Neural cell (in vitro differentiated cells): ENCODE measurements at regions not wholly inside any gene's neighbourhood (a gene's known extent, or its start where the extent isn't known, plus 50 kb on each side); places are given as distances from the start of the nearest gene placed in this dataset.

Source experiments
- H2AFZ ChIP-seq: fragments of 200-600, 300-800 bp; sonication (generic), shearing (Covaris generic); 2 replicates; pipeline ENCODE4 v1.6.0; 2014; ENCODE audit warnings: low read depth, mild to moderate bottlenecking, antibody characterized with exemption, low read length, moderate library complexity
- H3F3A ChIP-seq: fragments of 200-600 bp; shearing (Covaris generic); 2 replicates; pipeline ENCODE4 v1.6.1; 2016; ENCODE audit warnings: mild to moderate bottlenecking, moderate library complexity, mixed read lengths, antibody characterized with exemption, low read length; ENCODE audit not compliant: insufficient read depth, poor library complexity, severe bottlenecking
- H3K27ac ChIP-seq: fragments of 200-600, 300-800 bp; sonication (generic), shearing (Covaris generic); 2 replicates; pipeline ENCODE4 v1.5.1; 2014; ENCODE audit warnings: mild to moderate bottlenecking, low read length, moderate library complexity
- H3K27me3 ChIP-seq: fragments of 300-800, 200-600 bp; sonication (generic), shearing (Covaris generic); 2 replicates; pipeline ENCODE4 v1.6.0; 2014; ENCODE audit warnings: mild to moderate bottlenecking, low read depth, low read length, moderate library complexity; ENCODE audit not compliant: insufficient read depth
- H3K36me3 ChIP-seq: fragments of 300-800, 200-600 bp; sonication (generic), shearing (Covaris generic); 2 replicates; pipeline ENCODE4 v1.5.1; 2014; ENCODE audit warnings: mild to moderate bottlenecking, antibody characterized with exemption, low read length, moderate library complexity; ENCODE audit not compliant: insufficient read depth
- H3K4me2 ChIP-seq: fragments of 300-800, 200-600 bp; sonication (generic), shearing (Covaris generic); 2 replicates; pipeline ENCODE4 v1.6.0; 2014; ENCODE audit warnings: mild to moderate bottlenecking, low read length
- H3K4me3 ChIP-seq: fragments of 300-800, 200-600 bp; sonication (generic), shearing (Covaris generic); 2 replicates; pipeline ENCODE4 v1.5.1; 2014; ENCODE audit warnings: mild to moderate bottlenecking, low read length, moderate library complexity
- H3K79me2 ChIP-seq: fragments of 200-600 bp; shearing (Covaris generic); replicated peaks from 2 replicates; pipeline ENCODE4 v1.6.0; 2014; ENCODE audit warnings: mild to moderate bottlenecking, low read length, moderate library complexity; ENCODE audit not compliant: insufficient read depth
- H3K9ac ChIP-seq: fragments of 300-800, 200-600 bp; sonication (generic), shearing (Covaris generic); 2 replicates; pipeline ENCODE4 v1.6.1; 2016; ENCODE audit warnings: mild to moderate bottlenecking, low read length, mixed read lengths
- H3K9me2 ChIP-seq: fragments of 200-600 bp; shearing (Covaris generic); 2 replicates; pipeline ENCODE4 v1.6.1; 2016; ENCODE audit warnings: mild to moderate bottlenecking, low read length, mixed read lengths; ENCODE audit not compliant: insufficient read depth
- H3K9me3 ChIP-seq: fragments of 200-600, 300-800 bp; sonication (generic), shearing (Covaris generic); 2 replicates; pipeline ENCODE4 v1.6.1; 2016; ENCODE audit warnings: mild to moderate bottlenecking, mixed run types, low read length, moderate library complexity, mixed read lengths
- H4K20me1 ChIP-seq: fragments of 200-600 bp; shearing (Covaris generic); 2 replicates; pipeline ENCODE4 v1.6.1; 2016; ENCODE audit warnings: mild to moderate bottlenecking, mixed run types; ENCODE audit not compliant: insufficient read depth
- CTCF ChIP-seq: fragments of 450-650 bp; IDR thresholded peaks from 2 replicates; pipeline ENCODE4 v1.5.1; 2014; ENCODE audit warnings: antibody characterized with exemption, mild to moderate bottlenecking, moderate library complexity; ENCODE audit not compliant: poor library complexity, severe bottlenecking
- EP300 ChIP-seq: fragments of 450-650 bp; conservative IDR thresholded peaks from 2 replicates; pipeline ENCODE4 v1.6.1; 2014; ENCODE audit warnings: antibody characterized with exemption, mild to moderate bottlenecking, moderate library complexity; ENCODE audit not compliant: poor library complexity, severe bottlenecking
- EZH2 ChIP-seq: fragments of 200-600, 300-800 bp; shearing (Covaris generic), sonication (generic); IDR thresholded peaks from 2 replicates; pipeline ENCODE4 v1.6.1; 2014; ENCODE audit warnings: antibody characterized with exemption, low read length, borderline replicate concordance, mild to moderate bottlenecking; ENCODE audit not compliant: insufficient read depth, poor library complexity, severe bottlenecking
- MXI1 ChIP-seq: fragments of 450-650 bp; conservative IDR thresholded peaks from 2 replicates; pipeline ENCODE4 v1.6.1; 2014; ENCODE audit warnings: antibody characterized with exemption, mild to moderate bottlenecking; ENCODE audit not compliant: poor library complexity, severe bottlenecking
- POLR2AphosphoS5 ChIP-seq: IDR thresholded peaks from 2 replicates; pipeline ENCODE4 v1.6.1; 2012
- RAD21 ChIP-seq: fragments of 450-650 bp; conservative IDR thresholded peaks from 2 replicates; pipeline ENCODE4 v1.6.1; 2014; ENCODE audit warnings: antibody characterized with exemption, mild to moderate bottlenecking, moderate library complexity
- REST ChIP-seq: IDR thresholded peaks from 2 replicates; pipeline ENCODE4 v1.6.1; 2012; ENCODE audit warnings: borderline replicate concordance
- SMC3 ChIP-seq: fragments of 450-650 bp; conservative IDR thresholded peaks from 2 replicates; pipeline ENCODE4 v1.6.1; 2014; ENCODE audit warnings: antibody characterized with exemption, mild to moderate bottlenecking, moderate library complexity; ENCODE audit not compliant: poor library complexity
- TAF1 ChIP-seq: IDR thresholded peaks from 2 replicates; pipeline ENCODE4 v1.6.1; 2012; ENCODE audit warnings: low read depth

GRCh38 chr13:31042049-31042448, 109.6 kb downstream of the TEX26 start:
- TF ChIP-seq RAD21 (no peak), POLR2AphosphoS5 (no peak), SMC3 (no peak), MXI1 (no peak), EP300 (no peak), CTCF (no peak), EZH2 (no peak), REST (no peak), TAF1 (no peak)
- no peaks in the 10 kb centered on the region for H4K20me1 ChIP-seq
- H2AFZ ChIP-seq: no peak overlapping the region
- no peak overlapping the region for H3K9ac ChIP-seq
- no peaks in the 10 kb centered on the region for H3K36me3 ChIP-seq
- H3K9me3 ChIP-seq: no peaks in the 10 kb centered on the region
- H3K27me3 ChIP-seq: no peaks in the 10 kb centered on the region
- H3K4me3 ChIP-seq: no peak overlapping the region
- H3K4me2 ChIP-seq: no peak overlapping the region
- no peaks in the 10 kb centered on the region for H3F3A ChIP-seq
- no peaks in the 10 kb centered on the region for H3K9me2 ChIP-seq
- H3K79me2 ChIP-seq: no peaks in the 10 kb centered on the region
- no peak overlapping the region for H3K27ac ChIP-seq

GRCh38 chr13:31038834-31039552, 106.5 kb downstream of the TEX26 start:
- no peaks in the 10 kb centered on the region for H3K79me2 ChIP-seq
- no peaks in the 10 kb centered on the region for H3F3A ChIP-seq
- H3K4me2 ChIP-seq: no peak overlapping the region
- H3K4me3 ChIP-seq: no peak overlapping the region
- H2AFZ ChIP-seq: no peak overlapping the region
- H3K27me3 ChIP-seq: no peaks in the 10 kb centered on the region
- TF ChIP-seq EZH2 (no peak), CTCF (no peak), REST (no peak), EP300 (no peak), MXI1 (no peak), RAD21 (no peak), TAF1 (no peak), POLR2AphosphoS5 (no peak), SMC3 (no peak)
- no peaks in the 10 kb centered on the region for H3K9me2 ChIP-seq
- H4K20me1 ChIP-seq: no peaks in the 10 kb centered on the region
- H3K9me3 ChIP-seq: no peaks in the 10 kb centered on the region
- no peaks in the 10 kb centered on the region for H3K36me3 ChIP-seq
- no peak overlapping the region for H3K27ac ChIP-seq
- H3K9ac ChIP-seq: no peak overlapping the region
